HUDEP-2 (cell line): ENCODE measurements at regions not wholly inside any gene's neighbourhood (a gene's known extent, or its start where the extent isn't known, plus 50 kb on each side); places are given as distances from the start of the nearest gene placed in this dataset.
"Not testable (repeated sequence)": the region's sequence is repeated elsewhere in the genome, so short reads cannot be mapped to it uniquely, and the experiment has no call there.

Source experiments
- DNase-seq, 76 experiments: peaks; one replicate each; lab custom pipeline; 2025; ENCODE audit not compliant: unreplicated experiment in 76 of 76; lab: John Stamatoyannopoulos, UW

DNA sequence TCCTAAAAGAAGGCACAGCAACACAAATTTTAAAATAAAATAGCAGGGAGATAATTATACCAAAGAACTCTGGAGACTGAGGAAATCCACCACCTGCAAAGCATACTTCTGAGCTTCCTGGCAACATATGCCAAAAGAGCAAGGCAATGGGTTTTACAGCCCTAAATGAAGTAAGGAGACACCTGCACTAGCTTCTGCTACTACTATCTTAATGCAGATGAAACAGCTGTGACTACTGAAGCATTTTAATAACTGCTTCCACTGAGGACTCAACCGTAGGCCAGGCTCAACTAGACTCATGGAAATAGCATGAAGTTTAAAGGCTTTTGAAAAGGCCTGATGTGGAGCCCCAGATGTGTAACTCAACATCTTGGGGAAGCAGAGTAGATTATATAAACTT, 820.1 kb upstream of the AMELY start:
- DNase-seq = no peak

DNA sequence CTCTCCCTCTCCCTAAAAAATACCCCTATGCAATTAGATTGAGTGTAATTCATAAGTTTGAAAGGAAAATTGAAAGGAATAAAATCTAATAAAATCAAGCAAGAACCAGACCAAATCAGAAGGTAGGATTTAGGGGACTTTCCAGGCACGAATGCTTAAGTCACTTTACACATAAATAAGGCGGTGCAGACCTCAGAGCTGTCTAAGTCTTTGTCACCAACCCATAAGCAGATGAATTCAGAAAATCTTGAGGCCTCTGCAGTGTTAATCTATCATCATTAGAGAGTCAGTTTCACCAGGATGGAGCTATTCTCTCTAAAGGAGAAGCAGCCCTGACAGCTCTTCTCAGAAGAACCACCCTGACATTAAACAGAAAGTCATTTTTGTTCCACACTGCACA, 819.1 kb upstream of the AMELY start:
- no peak for DNase-seq

DNA sequence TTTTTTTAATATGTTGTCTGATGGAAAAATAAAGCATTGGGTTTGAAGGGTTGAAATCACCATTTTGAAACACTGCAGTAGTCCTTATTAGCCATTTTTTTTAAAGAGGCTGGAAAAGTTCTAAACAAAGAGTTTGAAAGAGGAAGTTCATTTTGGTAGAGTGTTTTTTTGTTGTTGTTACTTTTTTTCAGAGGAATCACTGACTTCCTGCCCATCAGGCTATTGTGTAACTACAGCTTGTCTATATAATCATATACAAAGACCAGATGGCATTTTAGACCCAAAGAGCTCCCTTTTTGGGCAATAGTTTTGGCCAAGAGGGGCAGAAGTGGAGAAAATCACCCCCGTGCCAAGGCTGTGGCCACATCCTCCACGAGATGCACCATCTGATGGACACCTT, 818.5 kb upstream of the AMELY start:
- DNase-seq = no peak

DNA sequence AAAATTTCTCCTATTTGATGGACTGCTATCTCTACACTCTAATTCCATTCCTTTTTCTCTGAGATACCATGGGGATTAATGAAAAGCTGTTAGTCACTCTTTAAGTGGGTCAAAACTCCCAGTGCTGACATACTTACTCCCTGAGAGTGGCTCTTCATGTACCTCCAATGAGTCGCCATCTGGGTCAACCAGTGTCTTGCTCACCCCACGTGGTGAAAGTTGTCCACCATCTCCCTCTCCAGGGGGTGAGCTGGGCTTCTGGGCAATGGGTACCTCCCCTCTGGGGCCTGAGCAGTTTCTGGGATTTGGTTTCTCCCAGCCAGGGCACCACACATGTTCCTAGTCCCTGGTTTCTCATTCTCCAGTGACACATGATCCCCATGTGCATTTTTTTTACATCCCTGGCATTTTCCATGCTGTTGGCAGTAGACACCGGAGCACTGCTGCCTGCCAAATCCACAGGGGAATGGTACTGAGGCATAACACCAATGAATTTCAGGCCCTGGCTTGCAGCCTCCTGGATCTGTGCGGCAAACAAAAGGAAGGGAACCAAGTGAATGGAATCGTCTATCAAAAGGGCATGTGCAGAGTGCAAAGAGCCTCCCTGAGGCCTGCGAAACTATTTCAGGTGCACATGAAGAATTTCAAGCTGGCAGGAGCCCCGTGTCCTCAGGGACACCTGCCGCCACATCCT, 817.9 kb upstream of the AMELY start:
- no peak for DNase-seq

DNA sequence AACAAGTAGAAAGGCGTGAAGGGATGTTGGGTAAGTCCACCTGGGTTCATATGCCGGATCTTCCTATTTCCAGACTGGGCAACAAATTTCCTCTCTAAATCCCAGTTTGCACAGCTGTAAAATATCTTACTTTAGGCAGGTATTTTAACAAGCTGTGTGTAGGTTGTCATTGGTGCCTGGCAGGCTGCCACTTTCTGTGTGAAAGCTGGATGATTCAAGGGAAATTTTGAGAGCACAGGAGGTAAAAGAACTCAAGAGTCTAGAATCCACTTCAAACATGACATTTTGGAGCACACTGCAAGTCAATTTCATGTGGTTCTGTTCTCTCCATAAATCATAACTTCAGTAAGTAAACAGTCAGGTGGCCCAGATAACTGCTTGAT, 817.4 kb upstream of the AMELY start:
- DNase-seq = no peak

DNA sequence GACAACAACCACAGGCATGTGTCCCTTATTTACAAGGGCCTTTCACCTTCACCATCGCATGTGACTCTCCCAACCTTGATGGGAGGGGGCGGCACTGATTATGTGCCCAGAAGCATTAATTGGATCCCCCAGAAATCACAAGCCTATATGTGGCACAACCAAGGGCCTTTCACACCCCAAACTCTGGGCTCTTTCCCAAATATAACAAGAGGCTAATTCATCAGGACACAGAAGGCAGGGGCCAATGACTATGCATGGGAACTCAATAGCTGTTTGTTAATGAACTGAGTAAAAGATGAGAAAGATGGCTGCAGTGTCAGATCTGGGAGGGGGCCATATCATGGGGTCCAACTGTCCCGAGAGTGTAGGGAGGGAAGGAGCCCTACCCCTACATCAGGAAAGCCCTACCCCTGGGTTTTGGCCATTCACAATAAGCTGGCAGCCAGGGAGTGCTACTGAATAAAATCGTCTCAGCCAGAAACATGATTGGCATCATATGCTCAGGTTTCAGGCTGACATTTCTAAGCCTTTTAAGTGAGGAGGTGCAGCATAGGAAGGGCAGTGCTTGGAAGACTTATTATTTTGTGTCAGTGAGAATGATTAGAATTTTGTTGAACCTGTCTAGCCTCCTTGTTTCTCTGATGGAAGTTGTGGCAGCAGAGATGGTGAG, 814.4 kb upstream of the AMELY start:
- DNase-seq = no peak

DNA sequence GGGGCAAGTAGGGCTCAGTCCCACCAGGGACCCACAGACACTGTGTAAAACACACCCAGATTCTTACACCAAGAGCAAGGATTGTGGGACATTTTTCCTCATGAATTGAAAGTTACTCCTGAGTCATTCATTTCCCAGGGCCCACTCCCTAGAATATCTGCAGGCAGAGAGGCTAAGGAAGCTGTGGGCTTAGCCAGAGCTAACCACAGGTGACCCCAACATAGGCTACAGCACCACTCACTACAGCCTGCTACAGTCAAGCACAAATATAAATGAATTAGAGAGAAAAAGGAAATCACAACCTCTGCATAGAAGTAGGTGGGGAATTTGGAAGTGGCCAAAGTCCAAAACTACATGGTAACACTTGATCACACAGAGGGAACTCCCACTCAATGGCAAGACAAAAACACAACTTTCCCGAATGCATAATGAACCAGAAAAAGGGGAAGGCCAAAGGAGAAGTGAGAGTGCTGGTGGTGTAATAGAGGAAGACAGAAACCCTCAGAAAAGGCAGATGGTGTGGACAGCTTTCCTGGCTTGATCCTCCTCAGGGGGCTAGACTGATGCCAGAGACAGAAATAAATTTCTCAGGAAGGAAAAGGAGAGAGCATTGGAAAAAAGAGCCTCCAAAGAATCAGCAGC, 812.6 kb upstream of the AMELY start:
- DNase-seq = no peak

DNA sequence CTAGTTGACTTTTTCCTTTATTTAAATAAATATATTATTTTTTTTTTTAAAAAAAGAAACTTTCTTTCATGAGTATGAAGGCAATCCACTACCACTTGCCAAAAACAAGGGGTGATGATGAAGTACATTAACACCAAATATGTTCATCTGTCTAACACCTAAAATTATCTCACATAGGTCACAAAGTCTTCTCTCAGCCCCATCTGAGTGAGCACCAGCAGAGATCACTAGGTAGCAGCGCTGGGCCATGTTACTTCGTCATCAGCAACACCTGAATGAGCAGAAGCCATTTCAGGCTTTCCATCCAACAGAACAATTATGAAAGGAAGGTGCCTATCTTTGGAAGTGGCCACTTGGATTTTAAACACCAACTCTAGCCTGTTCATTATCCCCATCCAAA, 811.6 kb upstream of the AMELY start:
- DNase-seq = no peak

DNA sequence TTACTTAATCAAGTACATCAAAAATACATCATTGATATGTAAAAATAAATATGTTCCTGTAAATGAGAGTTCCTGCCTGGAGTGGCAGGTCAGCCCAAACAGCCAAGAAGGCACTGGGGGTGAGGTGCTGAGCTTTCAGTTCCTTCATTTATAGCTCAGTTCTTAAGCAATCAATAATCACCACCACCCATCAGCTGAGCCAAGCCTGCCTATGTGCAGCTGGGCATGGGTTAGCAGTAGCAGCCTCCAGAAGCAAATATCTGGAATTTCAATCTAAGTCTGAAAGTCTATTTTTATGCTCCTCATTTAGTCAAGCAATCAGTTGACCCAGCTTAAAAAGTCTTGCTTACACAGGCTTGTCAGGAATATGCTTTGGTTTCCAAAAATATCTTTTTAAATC, 811.0 kb upstream of the AMELY start:
- DNase-seq = no peak

DNA sequence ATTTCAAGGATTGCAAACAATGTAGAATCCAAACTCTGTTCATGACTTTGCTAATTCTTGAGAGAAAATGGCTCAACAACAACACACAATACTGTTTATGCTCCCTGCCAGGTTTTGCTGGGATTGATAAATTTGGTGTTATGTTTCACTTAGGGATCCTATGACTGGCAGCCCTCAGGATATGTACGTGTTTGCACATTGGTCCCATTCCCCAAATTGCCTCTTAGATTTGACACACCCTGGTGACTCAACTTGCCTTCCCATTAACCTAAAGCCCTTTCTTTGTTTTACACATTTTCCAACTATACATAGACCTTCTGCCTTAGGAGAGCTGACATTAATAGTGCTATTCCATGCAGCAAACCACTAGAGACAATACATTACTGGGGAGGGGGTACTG, 809.4 kb upstream of the AMELY start:
- DNase-seq = no peak

DNA sequence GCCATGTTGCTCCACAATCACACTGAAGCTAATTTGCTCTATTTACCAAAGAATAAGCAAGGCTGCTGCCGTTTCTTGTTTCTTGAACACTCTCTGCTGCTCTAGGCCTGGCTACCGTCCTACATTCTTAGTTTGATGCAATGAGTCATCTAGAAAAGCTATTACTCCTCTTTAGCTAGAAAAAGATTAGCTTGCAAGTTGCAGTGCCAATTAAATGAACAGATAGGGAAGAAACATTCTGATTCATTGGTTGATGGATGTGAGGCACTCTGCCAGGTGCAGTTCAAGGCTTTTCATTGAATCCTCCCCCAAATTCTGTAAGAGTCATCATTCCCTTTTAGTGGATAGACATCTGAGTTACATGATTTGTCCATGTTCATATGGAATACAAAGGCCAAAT, 807.7 kb upstream of the AMELY start:
- DNase-seq = no peak

DNA sequence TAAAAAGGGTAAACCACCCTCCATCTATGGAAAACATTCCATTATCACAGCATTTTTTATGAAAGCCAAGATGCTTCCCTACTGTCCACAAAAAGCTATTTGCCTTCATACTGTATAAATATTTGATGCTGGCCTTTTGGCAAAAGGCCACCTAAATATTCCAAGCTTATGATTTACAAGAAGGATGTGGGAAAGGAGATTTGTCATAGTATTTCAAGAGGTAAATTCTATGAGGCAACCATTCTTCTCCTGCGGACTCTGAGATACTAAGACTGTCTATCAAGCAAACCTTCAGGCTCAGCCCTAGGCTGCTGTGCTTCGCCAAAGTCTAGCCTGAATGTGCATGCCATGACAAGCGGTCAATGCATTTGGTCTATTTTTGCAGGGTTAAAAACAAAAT, 807.1 kb upstream of the AMELY start:
- no peak for DNase-seq

DNA sequence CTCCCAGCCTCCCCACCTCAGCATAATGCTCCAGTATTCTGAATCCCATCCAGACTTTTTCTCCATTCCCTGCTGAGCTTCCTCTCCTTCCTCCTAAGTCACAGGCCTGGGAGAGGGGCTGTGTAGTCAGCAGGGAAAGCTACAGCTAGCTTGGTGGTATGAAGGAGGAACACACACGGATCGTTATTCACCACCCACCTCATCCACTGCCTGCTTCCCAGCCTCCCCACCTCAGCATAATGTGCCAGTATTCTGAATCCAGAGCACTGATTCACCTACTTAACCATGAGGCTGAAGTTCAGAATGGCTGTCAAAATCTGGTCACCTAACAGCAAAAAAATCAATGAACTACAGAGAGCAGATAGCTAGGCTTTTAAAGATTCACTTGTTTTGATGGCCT, 806.6 kb upstream of the AMELY start:
- DNase-seq = no peak

DNA sequence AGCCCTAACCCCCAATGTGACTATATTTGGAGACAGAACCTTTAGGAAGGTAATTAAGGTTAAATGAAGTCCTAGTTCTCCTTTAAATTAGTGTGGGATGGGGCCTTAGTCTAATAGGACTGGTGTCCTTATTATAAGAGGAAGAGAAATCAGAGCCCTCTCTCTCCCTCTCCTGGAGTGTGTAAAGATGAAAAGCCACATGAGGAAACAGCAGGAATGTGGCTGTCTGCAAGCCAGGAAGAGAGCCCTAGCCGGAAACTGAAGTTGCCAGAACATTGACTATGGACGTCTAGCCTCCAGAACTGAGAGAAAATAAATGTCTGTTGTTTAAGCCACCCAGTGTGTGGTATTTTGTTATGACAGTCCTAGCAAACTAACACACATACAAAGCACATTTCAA, 802.9 kb upstream of the AMELY start:
- no peak for DNase-seq

DNA sequence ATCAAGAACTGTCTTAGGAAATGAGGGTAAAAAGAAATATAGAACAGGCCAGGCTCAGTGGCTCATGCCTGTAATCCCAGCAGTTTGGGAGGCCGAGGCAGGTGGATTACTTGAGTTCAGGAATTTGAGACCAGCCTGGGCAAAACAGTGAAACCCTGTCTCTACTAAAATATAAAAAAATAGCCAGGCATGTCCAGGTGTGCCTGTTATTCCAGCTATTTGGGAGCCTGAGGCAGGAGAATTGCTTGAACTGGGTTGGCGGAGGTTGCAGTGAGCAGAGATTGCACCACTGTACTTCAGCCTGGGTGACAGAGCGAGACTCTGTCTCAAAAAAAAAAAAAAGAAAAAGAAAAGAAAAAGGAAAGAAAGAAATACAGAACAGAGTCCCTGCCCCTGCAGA, 802.2 kb upstream of the AMELY start:
- DNase-seq = not testable (repeated sequence)

DNA sequence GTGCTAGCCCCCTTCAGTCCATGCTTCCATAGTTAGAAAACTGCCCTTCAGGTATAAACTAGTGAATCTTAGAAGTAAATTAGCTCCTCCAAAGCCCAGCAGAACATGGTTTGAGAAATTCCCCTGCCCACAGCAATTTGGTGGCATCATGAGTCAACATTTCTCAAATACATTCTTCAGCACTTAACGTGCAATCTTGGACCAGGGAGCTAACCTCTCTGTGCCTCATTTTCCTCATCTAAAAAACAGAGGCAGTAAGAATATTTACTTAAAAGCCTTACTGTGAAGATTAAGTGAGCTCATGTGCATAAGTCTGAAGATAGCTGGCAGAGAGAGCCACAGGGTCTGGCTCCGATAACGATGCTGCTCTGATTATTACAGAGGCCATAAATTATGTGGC, 800.7 kb upstream of the AMELY start:
- DNase-seq = no peak

DNA sequence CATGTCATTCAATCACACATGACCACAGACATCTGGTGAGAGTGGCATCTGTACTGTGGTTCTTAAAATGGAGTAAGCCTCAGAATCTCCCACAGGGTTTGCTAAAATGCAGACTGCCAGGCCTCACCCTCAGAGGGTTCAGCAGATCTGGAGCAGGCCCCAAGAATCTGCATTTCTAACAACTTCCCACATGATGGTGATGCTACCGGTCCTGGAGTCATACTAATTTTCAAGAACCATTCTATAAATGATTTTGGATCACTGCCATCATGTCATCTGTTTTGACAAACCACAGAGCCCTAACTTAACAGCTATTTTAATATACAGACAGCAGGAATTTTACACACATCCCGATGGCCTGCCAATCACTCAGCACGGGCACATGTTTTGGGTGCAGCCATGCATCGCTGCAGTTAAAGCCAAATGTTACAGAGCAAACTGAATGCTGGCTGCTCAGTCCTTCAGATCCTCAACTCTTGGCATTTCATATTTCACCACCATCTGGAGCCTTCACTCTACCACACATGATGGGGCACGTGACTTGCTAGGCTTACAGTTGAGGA, 792.1 kb upstream of the AMELY start:
- DNase-seq = no peak

DNA sequence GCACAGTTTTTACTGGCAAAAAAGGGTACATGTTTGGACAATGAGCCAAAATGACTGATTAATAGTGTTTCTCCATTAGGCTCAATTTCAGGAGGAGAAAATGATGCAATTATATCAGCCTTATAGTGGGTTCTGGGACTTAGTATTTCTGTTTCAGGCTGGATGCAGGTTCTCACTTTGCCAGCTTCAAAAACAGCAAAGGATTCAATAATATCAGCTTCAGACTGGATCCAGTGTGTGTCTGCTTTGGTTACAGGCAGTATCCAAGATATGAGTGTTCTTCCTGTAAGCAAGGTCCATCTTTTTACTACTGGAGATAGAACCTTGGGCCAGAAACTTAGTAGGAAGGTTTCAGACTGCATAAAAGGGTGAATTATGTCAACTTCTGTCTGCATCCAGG, 790.9 kb upstream of the AMELY start:
- DNase-seq = no peak

DNA sequence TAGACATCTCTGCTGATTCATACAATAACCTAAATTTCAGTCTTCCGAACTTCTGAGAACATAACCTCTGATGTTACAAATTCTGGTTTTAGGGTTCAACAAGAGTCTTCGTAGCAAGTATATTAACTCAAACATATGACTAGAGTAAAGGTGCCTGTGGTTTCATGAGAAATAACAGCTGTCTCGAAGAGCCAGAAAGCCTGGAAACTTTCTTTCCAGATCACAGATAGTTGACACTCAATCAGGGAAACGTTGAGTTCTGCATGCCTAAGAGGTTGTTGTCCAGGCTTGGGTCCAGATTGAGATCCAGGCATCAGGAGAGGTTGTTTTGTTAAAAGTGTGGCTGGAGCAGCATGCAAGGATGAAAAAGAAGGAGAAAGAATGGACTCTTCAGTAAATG, 790.1 kb upstream of the AMELY start:
- no peak for DNase-seq

DNA sequence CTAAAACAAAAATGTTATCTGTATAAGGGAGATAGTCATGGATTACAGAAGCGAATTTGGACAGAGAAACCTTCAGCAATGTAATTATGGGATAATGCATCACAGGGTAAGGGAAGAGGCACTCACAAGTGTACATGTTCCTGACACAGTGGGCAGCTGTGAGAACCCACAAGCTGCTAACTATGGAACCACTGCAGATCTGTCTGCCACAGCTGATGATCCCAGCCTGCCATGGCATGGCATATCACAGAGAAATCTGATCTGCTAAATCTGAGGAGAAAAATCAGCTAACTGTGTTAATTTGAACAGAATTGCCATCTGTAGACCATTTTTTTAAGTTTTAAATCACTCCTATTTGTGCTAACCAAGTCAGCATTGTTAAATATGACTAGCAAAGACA, 786.0 kb upstream of the AMELY start:
- DNase-seq = no peak

DNA sequence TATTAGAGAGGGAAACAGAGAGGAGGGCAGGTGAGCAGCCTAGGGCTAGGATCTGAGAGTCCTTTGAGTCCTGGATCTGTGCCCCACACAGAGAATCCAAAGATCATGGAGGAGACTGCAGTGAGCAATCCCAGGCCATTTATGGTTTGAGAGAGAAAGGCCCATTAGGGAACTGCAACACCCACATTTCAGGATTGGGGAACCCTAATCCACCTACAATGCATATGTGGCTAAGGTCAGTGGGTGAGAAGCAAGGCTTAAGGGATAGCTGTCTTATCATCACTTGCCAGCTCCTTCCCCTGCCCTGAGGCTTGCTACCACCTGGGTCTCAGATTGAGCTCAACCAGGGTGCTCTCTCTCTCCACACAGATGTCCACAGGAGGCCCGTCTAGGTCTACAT, 781.1 kb upstream of the AMELY start:
- no peak for DNase-seq

DNA sequence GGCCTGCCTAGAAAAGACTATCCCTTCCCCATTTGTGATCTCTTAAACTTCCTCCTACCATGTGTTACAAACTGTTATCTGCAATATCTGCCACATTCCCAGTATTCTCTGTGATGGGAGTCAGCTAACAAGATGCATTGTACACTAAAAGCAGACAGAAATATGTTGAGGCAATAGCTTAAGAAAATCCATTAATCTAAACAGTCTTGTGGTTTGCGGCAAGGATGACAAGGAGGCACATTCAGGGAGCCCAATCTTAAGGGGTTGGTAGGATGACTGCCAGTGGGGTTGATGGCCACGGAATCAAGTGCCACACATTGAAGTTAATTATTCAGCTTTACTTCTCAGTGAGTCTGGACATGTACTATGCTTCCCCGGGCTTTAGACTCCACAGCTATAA, 775.5 kb upstream of the AMELY start:
- no peak for DNase-seq
